Neural crest cell (in vitro differentiated cells): ENCODE measurements at regions not wholly inside any gene's neighbourhood (a gene's known extent, or its start where the extent isn't known, plus 50 kb on each side); places are given as distances from the start of the nearest gene placed in this dataset.

Experiments used
- DNase-seq: peaks from one replicate; pipeline ENCODE4 v3.0.0; 2021; ENCODE audit warnings: low read depth, mixed read lengths, low spot score
- H3K27ac Mint-ChIP-seq: one replicate; pipeline ENCODE4 v1.8.0; 2021; ENCODE audit warnings: mild to moderate bottlenecking, mixed read lengths; ENCODE audit not compliant: unreplicated experiment
- H3K27me3 Mint-ChIP-seq: 2 replicates; pipeline ENCODE4 v1.8.0; 2021; ENCODE audit warnings: low read depth, mild to moderate bottlenecking, mixed read lengths
- H3K36me3 Mint-ChIP-seq: 2 replicates; pipeline ENCODE4 v1.8.0; 2021; ENCODE audit warnings: low read depth, mild to moderate bottlenecking, mixed read lengths
- H3K4me1 Mint-ChIP-seq: 2 replicates; pipeline ENCODE4 v1.8.0; 2021; ENCODE audit warnings: mixed read lengths
- H3K4me3 Mint-ChIP-seq: one replicate; pipeline ENCODE4 v1.8.0; 2021; ENCODE audit warnings: mild to moderate bottlenecking, mixed read lengths
- H3K9me3 Mint-ChIP-seq: 2 replicates; pipeline ENCODE4 v1.8.0; 2021; ENCODE audit warnings: mixed read lengths
- TF ChIP-seq, protein P1 (sequence below): fragments of 200-600 bp; sonication (generic); conservative IDR thresholded peaks from 2 replicates; pipeline ENCODE4 v1.5.0; 2021; ENCODE audit warnings: antibody characterized with exemption, mild to moderate bottlenecking

DNA sequence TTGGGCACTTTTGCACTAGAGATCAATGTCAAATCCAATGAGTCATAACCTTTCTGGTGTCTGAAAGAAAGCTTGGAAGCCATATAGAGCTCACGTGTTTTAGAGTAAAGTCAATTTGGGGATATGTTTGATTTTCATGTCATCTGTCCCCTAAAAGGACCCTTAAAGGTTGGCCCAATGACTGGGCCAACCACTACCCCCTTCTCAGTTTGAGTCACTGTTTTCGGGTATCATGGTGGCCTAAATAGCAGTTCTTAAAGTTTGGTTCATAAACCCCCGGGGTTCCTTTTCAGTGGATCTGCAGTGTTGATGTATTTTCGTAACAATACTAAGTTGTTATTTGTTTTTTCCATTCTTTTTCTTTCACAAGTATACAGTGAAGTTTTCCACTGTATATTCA is 327.6 kb downstream of the PRL start:
- no peak for DNase-seq
- Mint-ChIP-seq H3K27ac (no peak overlapping the region), H3K4me1 (peaks cover 41% of the 10 kb centered on the region), H3K27me3 (no peaks in the 10 kb centered on the region), H3K4me3 (no peak overlapping the region), H3K9me3 (peaks cover 1% of the 10 kb centered on the region), H3K36me3 (peaks cover 2% of the 10 kb centered on the region)
- TF ChIP-seq, protein P1, sequence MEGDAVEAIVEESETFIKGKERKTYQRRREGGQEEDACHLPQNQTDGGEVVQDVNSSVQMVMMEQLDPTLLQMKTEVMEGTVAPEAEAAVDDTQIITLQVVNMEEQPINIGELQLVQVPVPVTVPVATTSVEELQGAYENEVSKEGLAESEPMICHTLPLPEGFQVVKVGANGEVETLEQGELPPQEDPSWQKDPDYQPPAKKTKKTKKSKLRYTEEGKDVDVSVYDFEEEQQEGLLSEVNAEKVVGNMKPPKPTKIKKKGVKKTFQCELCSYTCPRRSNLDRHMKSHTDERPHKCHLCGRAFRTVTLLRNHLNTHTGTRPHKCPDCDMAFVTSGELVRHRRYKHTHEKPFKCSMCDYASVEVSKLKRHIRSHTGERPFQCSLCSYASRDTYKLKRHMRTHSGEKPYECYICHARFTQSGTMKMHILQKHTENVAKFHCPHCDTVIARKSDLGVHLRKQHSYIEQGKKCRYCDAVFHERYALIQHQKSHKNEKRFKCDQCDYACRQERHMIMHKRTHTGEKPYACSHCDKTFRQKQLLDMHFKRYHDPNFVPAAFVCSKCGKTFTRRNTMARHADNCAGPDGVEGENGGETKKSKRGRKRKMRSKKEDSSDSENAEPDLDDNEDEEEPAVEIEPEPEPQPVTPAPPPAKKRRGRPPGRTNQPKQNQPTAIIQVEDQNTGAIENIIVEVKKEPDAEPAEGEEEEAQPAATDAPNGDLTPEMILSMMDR, result no peak

DNA sequence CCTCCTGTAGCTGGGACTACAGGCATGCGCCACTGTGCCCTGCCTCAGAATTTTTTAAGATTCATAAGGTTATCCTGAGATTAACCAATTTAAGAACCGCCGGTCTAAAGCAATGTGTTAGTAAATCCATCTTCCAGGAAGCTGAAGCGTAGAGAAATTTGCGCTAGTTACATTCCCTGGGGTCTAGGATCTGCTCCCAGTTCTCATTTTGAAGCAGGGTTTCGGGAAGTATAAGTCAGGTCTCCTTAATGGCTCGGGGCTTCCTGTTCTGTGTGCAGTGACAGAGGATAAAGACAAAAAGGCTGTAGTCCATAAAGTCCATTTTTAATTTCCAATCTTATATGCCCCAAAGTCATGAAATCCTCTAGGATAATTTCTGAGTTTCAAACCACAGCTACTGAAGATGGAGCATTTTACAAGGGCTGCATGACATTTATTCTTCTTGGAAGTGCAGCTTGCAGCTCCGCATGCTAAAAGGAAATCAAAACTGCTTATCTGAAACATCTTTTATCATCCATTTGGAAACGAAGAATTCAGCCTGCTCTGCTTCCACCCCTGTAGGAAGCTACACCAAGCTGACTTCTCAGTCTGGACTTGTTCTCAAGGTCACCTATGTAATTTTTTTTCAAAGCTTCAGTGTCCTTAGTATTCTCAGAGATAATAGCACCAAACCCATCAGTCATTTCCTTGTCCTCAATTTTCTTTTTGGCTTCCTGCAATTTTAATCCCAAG is 326.1 kb downstream of the PRL start:
- TF ChIP-seq, protein P1, result no peak
- H3K4me3 Mint-ChIP-seq, result no peak overlapping the region

DNA sequence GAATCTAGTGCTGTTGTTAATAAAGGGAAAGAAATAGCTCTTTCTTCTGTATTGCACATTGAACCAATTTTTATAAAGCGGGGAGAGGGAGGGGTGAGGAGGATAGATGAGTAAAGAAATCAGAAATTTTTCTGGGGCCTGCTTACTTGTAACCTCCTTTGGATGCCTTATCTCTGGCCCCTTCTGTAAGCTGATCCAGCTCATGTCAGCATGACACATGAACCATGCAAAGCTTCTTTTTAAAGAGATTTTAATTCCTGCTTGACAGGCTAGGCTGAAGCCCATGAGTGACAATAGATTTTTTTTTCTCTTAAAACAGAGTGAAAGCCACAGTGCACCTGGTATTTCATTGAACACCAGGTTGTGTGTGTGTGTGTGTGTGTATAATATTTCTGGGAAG is 325.3 kb downstream of the PRL start:
- H3K27me3 Mint-ChIP-seq, result no peaks in the 10 kb centered on the region
- H3K4me3 Mint-ChIP-seq, result no peak overlapping the region
- DNase-seq, result no peak
- peaks cover 31% of the 10 kb centered on the region for H3K4me1 Mint-ChIP-seq
- peaks cover 7% of the 10 kb centered on the region for H3K9me3 Mint-ChIP-seq
- peaks cover 6% of the 10 kb centered on the region for H3K36me3 Mint-ChIP-seq
- H3K27ac Mint-ChIP-seq, result no peak overlapping the region
- TF ChIP-seq, protein P1, result no peak

More for the DNA sequence above, 326.1 kb downstream of the PRL start:
- peaks cover 6% of the 10 kb centered on the region for H3K36me3 Mint-ChIP-seq
- H3K4me1 Mint-ChIP-seq, result peaks cover 31% of the 10 kb centered on the region
- H3K27me3 Mint-ChIP-seq, result no peaks in the 10 kb centered on the region
- H3K27ac Mint-ChIP-seq, result no peak overlapping the region
- DNase-seq, result no peak
- H3K9me3 Mint-ChIP-seq, result peaks cover 7% of the 10 kb centered on the region

DNA sequence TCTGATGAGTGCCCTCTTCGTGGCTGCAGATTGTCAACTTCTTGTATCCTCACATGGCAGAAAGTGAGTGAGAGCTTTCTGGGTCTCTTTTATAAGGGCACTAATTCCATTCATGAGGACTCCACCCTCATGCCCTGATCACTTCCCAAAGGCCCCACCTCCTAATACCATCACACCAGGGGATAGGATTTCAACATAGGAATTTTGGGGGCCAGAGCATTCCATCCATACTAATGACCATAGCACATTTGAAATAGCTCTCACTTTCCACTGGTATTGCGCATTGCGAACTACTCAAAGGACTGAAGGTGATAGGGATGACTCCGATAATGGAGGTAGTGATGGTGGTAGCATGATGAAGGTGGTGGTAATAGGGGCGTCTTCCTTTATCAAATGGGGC is 324.3 kb downstream of the PRL start:
- H3K4me1 Mint-ChIP-seq, result peaks cover 24% of the 10 kb centered on the region
- peaks cover 6% of the 10 kb centered on the region for H3K36me3 Mint-ChIP-seq
- TF ChIP-seq, protein P1, result no peak
- no peak overlapping the region for H3K4me3 Mint-ChIP-seq
- no peaks in the 10 kb centered on the region for H3K27me3 Mint-ChIP-seq
- H3K9me3 Mint-ChIP-seq, result peaks cover 7% of the 10 kb centered on the region
- DNase-seq, result no peak
- H3K27ac Mint-ChIP-seq, result no peak overlapping the region

DNA sequence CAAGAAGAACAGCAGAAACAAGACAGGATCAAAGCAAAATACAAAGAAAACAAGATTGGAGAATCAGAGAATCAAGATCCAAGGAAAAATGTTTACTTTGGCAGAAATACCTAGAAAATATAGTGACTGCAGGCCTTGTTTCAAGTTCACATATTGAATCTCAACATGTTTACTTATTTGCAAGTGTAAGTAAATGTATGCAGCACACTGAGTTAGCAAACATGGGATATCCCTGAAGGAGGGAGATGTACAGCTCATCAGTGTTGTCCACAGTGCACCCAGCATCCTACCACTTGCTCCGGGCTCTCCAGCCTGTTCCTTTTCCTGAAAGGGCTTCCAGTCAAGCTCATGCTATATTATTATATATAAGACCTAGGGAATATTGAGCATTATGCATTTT is 319.5 kb downstream of the PRL start:
- Mint-ChIP-seq H3K9me3 (peaks cover 17% of the 10 kb centered on the region), H3K4me1 (no peaks in the 10 kb centered on the region), H3K36me3 (peaks cover 30% of the 10 kb centered on the region), H3K27ac (no peak overlapping the region), H3K27me3 (no peaks in the 10 kb centered on the region), H3K4me3 (no peak overlapping the region)
- TF ChIP-seq, protein P1, result no peak
- DNase-seq, result no peak
